ENCODE measurements at regions not wholly inside any gene's neighbourhood (a gene's known extent, or its start where the extent isn't known, plus 50 kb on each side); places are given as distances from the start of the nearest gene placed in this dataset.

- no peaks in the 10 kb centered on the region for H3K79me2 ChIP-seq
- no peaks in the 10 kb centered on the region for H3K36me3 ChIP-seq (ENCODE audit: control insufficient read depth, insufficient read depth, low read length)
- H3K4me2 ChIP-seq (ENCODE audit: low read length), result no peak overlapping the region
- H3K4me1 ChIP-seq, result no peaks in the 10 kb centered on the region
- no peak overlapping the region for H2AFZ ChIP-seq
- H3K27ac ChIP-seq, result no peak overlapping the region
- TF ChIP-seq CTCF (IDR thresholded peaks at IDR 0.05), result no peak
- no peaks in the 10 kb centered on the region for H3K27me3 ChIP-seq (ENCODE audit: control insufficient read depth, insufficient read depth, low read length)
- H3K4me3 ChIP-seq (ENCODE audit: low read depth, low read length), result no peak overlapping the region
- no peak overlapping the region for H3K9ac ChIP-seq
- no peaks in the 10 kb centered on the region for H3K9me3 ChIP-seq (ENCODE audit: control insufficient read depth, low read length)
Measured at GRCh38 chr3:118505784-118506183, 528.9 kb downstream of the IGSF11 start.

GRCh38 chr3:118511402-118511801, 523.2 kb downstream of the IGSF11 start:
- no peak overlapping the region for H3K4me3 ChIP-seq (ENCODE audit: low read depth, low read length)
- no peak for TF ChIP-seq CTCF (IDR thresholded peaks at IDR 0.05)
- H3K79me2 ChIP-seq, result no peaks in the 10 kb centered on the region
- no peak overlapping the region for H3K27ac ChIP-seq
- H2AFZ ChIP-seq, result no peak overlapping the region
- H3K4me1 ChIP-seq, result no peaks in the 10 kb centered on the region
- no peak overlapping the region for H3K9ac ChIP-seq
- H3K4me2 ChIP-seq (ENCODE audit: low read length), result no peak overlapping the region
- no peaks in the 10 kb centered on the region for H3K27me3 ChIP-seq (ENCODE audit: control insufficient read depth, insufficient read depth, low read length)
- no peaks in the 10 kb centered on the region for H3K9me3 ChIP-seq (ENCODE audit: control insufficient read depth, low read length)
- H3K36me3 ChIP-seq (ENCODE audit: control insufficient read depth, insufficient read depth, low read length), result no peaks in the 10 kb centered on the region

- no peaks in the 10 kb centered on the region for H3K27me3 ChIP-seq (ENCODE audit: control insufficient read depth, insufficient read depth, low read length)
- no peaks in the 10 kb centered on the region for H3K36me3 ChIP-seq (ENCODE audit: control insufficient read depth, insufficient read depth, low read length)
- H2AFZ ChIP-seq, result no peak overlapping the region
- H3K4me2 ChIP-seq (ENCODE audit: low read length), result no peak overlapping the region
- H3K79me2 ChIP-seq, result no peaks in the 10 kb centered on the region
- no peak overlapping the region for H3K27ac ChIP-seq
- TF ChIP-seq CTCF (IDR thresholded peaks at IDR 0.05), result no peak
- no peak overlapping the region for H3K4me3 ChIP-seq (ENCODE audit: low read depth, low read length)
- no peak overlapping the region for H3K9ac ChIP-seq
- no peaks in the 10 kb centered on the region for H3K4me1 ChIP-seq
- no peaks in the 10 kb centered on the region for H3K9me3 ChIP-seq (ENCODE audit: control insufficient read depth, low read length)
Measured at GRCh38 chr3:118512301-118512700, 522.3 kb downstream of the IGSF11 start.

- Histone ChIP-seq H3K4me2 (ENCODE audit: low read length) (no peak overlapping the region), H2AFZ (no peak overlapping the region), H3K4me3 (ENCODE audit: low read depth, low read length) (no peak overlapping the region), H3K79me2 (no peaks in the 10 kb centered on the region), H3K27ac (no peak overlapping the region), H3K27me3 (ENCODE audit: control insufficient read depth, insufficient read depth, low read length) (no peaks in the 10 kb centered on the region), H3K36me3 (ENCODE audit: control insufficient read depth, insufficient read depth, low read length) (no peaks in the 10 kb centered on the region), H3K9ac (no peak overlapping the region), H3K4me1 (no peaks in the 10 kb centered on the region), H3K9me3 (ENCODE audit: control insufficient read depth, low read length) (no peaks in the 10 kb centered on the region)
- no peak for TF ChIP-seq CTCF (IDR thresholded peaks at IDR 0.05)
Measured at GRCh38 chr3:118525077-118525476, 509.6 kb downstream of the IGSF11 start.

GRCh38 chr3:118526758-118527513, 507.7 kb downstream of the IGSF11 start:
- Histone ChIP-seq H2AFZ (no peak overlapping the region), H3K36me3 (ENCODE audit: control insufficient read depth, insufficient read depth, low read length) (no peaks in the 10 kb centered on the region), H3K27ac (no peak overlapping the region), H3K27me3 (ENCODE audit: control insufficient read depth, insufficient read depth, low read length) (no peaks in the 10 kb centered on the region), H3K4me2 (ENCODE audit: low read length) (no peak overlapping the region), H3K9ac (no peak overlapping the region), H3K79me2 (no peaks in the 10 kb centered on the region), H3K4me3 (ENCODE audit: low read depth, low read length) (no peak overlapping the region), H3K4me1 (no peaks in the 10 kb centered on the region), H3K9me3 (ENCODE audit: control insufficient read depth, low read length) (no peaks in the 10 kb centered on the region)
- TF ChIP-seq CTCF (IDR thresholded peaks at IDR 0.05), result no peak

Data from parathyroid adenoma (tissue), 2 donors.